Tongue (tissue), 1 donor: ENCODE measurements at regions not wholly inside any gene's neighbourhood (a gene's known extent, or its start where the extent isn't known, plus 50 kb on each side); places are given as distances from the start of the nearest gene placed in this dataset.
"Not testable (repeated sequence)": the region's sequence is repeated elsewhere in the genome, so short reads cannot be mapped to it uniquely, and the experiment has no call there.

Experiments
- DNase-seq: peaks from one replicate; pipeline ENCODE4 v3.0.0-alpha.2; 2015

- no peak for DNase-seq
Measured at GRCh38 chr19:30066781-30067759, 125.0 kb downstream of the URI1 start.

GRCh38 chr19:30067956-30068506 lies 126.0 kb downstream of the URI1 start:
- not testable (repeated sequence) for DNase-seq

- no peak for DNase-seq
Measured at GRCh38 chr19:30068528-30069395, 126.7 kb downstream of the URI1 start.

GRCh38 chr19:30069535-30070197 lies 127.6 kb downstream of the URI1 start:
- DNase-seq, result peak; percentile 37

GRCh38 chr19:30070198-30070967 lies 128.3 kb downstream of the URI1 start:
- DNase-seq, result peak; percentile 58

GRCh38 chr19:30070968-30071632 lies 129.1 kb downstream of the URI1 start:
- peak; percentile 78 for DNase-seq

- DNase-seq, result no peak
Measured at GRCh38 chr19:30071871-30072270, 129.8 kb downstream of the URI1 start.

GRCh38 chr19:30073152-30074000 lies 131.3 kb downstream of the URI1 start:
- DNase-seq, result no peak

GRCh38 chr19:30074096-30074495 lies 132.1 kb downstream of the URI1 start:
- DNase-seq, result no peak

GRCh38 chr19:30074741-30075715 lies 133.0 kb downstream of the URI1 start:
- no peak for DNase-seq

GRCh38 chr19:30076101-30076551 lies 134.1 kb downstream of the URI1 start:
- no peak for DNase-seq

GRCh38 chr19:30076751-30077670 lies 135.0 kb downstream of the URI1 start:
- DNase-seq, result no peak

- no peak for DNase-seq
Measured at GRCh38 chr19:30077851-30078355, 135.9 kb downstream of the URI1 start.

- DNase-seq, result no peak
Measured at GRCh38 chr19:30078381-30078910, 136.4 kb downstream of the URI1 start.

- DNase-seq, result no peak
Measured at GRCh38 chr19:30079200-30079599, 137.2 kb downstream of the URI1 start.

GRCh38 chr19:30082168-30082567 lies 140.1 kb downstream of the URI1 start:
- no peak for DNase-seq

- DNase-seq, result no peak
Measured at GRCh38 chr19:30082611-30083010, 140.6 kb downstream of the URI1 start.
